Heart right ventricle (tissue), 16 donors: ENCODE measurements at regions not wholly inside any gene's neighbourhood (a gene's known extent, or its start where the extent isn't known, plus 50 kb on each side); places are given as distances from the start of the nearest gene placed in this dataset.

Experiments used
- ATAC-seq, 8 donors: fragments of 200-7000 bp; cut with Tn5 transposase; one replicate each; pipeline ENCODE4 v1.9.1; 2020; ENCODE audit warnings: mild to moderate bottlenecking in 8 of 8, moderate library complexity in 8 of 8, moderate number of reproducible peaks in 1 of 8
- DNase-seq, 2 donors: peaks; one replicate each; pipeline ENCODE4 v3.0.0-alpha.2; 2020
- H3K27ac ChIP-seq, 10 donors: fragments of 200-600 bp; sonication (generic) in 2 of 10; one replicate each; pipeline versions ENCODE4 v1.5.0 to v1.8.0; 2020 to 2022; ENCODE audit warnings: mild to moderate bottlenecking in 3 of 10
- H3K27me3 ChIP-seq, 7 donors: fragments of 200-600 bp; one replicate each; pipeline ENCODE4 v1.8.0; 2021 to 2022; ENCODE audit warnings: mild to moderate bottlenecking in 2 of 7
- H3K36me3 ChIP-seq, 9 donors: fragments of 200-600 bp; sonication (generic) in 1 of 9; one replicate each; pipeline versions ENCODE4 v1.5.0 to v1.8.0; 2020 to 2022; ENCODE audit warnings: mild to moderate bottlenecking in 2 of 9
- H3K4me1 ChIP-seq, 9 donors: fragments of 200-600 bp; sonication (generic) in 1 of 9; one replicate each; pipeline versions ENCODE4 v1.5.0 to v1.8.0; 2020 to 2022; ENCODE audit warnings: mild to moderate bottlenecking in 4 of 9
- H3K4me3 ChIP-seq, 10 donors: fragments of 200-600 bp; sonication (generic) in 2 of 10; one replicate each; pipeline versions ENCODE4 v1.5.0 to v1.8.0; 2020 to 2022; ENCODE audit warnings: mild to moderate bottlenecking in 7 of 10, moderate library complexity in 2 of 10
- H3K9me3 ChIP-seq, 11 donors: fragments of 200-600 bp in 10 of 11; sonication (generic) in 2 of 11; one replicate each; pipeline versions ENCODE4 v1.5.0 to v1.8.0; 2013 to 2022; ENCODE audit warnings: mild to moderate bottlenecking in 2 of 11, control low read depth in 1 of 11, moderate library complexity in 1 of 11
- CTCF ChIP-seq, 9 donors: fragments of 200-600 bp; sonication (generic) in 2 of 9; IDR thresholded peaks; one replicate each; pipeline versions ENCODE4 v1.5.0 to v1.8.0; 2021 to 2022; ENCODE audit warnings: antibody characterized with exemption in 9 of 9, mild to moderate bottlenecking in 5 of 9, moderate library complexity in 1 of 9
- WGBS, 2 donors: extraction: QIAGEN DNeasy Blood & Tissue Kit; methylation state at CpG; one replicate each; pipeline ENCODE4 v1.1.7; 2013; ENCODE audit warnings: inconsistent platforms in 1 of 2; 5-methylcytosine and 5-hydroxymethylcytosine counted together
- intact Hi-C, 10 donors: fragments of 100-400 bp; cut with DNase I; formaldehyde crosslinking; loops; one replicate each; pipeline versions ENCODE4 v1.11.1 to v1.14.2; 2022
- donor health status: Arrhythmogenic right ventricular cardiomyopathy.
- donor health status: ischemic (EF 13 %, LVEDD 7.1; RV severe dilation, severe dysfunction).
- donor health status: healthy with polysubstance abuse.
- donor health status: DM: no; HTN: yes; CAD: no.
- donor health status: DM: no; HTN: no; CAD: no.
- donor health status: ischemic (EF 25% LVEDD 6.9; RV normal size, moderate dysfunction).
- donor health status: ischemic (EF 25% LVEDD 5.7; RV mildly dilated, moderate dysfunction).
- donor health status: healthy.
- donor health status: DM: yes; HTN: yes; CAD: no.
- donor health status: Ischemic cardiomyopathy.
- donor health status: ischemic (EF 35%, LVEDD 5.7; RV mildly dilated, moderate dysfunction).
- donor health status: nonischemic (EF 11% LVEDD 7.7; RV severe dilation, severe dysfunction).
- donor health status: DM: yes; HTN: yes; CAD: no.
- donor health status: PGD.
- donor health status: ischemic (EF 29% LVEDD 5.4; RV normal size, mild dysfunction).
- donor health status: nonischemic (EF 23%, LVEDD 6.1; RV moderate dilation, normal function).

DNA sequence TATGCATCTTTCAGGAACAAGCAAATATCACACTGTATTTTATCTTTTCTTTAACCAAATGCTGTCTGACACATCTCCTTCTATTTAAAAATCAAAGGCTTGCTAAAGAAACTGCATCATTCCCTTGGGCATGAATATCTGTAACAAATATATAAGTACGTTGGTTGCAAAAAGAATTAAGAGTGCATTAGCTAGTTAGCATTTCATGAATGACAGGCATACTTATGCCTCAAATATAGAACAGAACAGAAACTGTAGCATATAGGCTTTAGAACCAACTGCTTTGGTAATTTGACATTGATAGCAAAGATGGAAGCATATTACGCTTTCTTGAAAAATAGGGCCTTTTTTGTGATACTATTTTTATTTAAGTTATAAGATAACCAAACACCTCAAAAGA is 761.2 kb downstream of the MAT2B start:
- intact Hi-C loops: no loop called here
- TF ChIP-seq CTCF (IDR thresholded peaks at IDR 0.05): no peak
- H3K27me3 ChIP-seq: no peaks in the 10 kb centered on the region
- no peak overlapping the region for H3K4me3 ChIP-seq
- H3K4me1 ChIP-seq: no peaks in the 10 kb centered on the region
- H3K9me3 ChIP-seq: peaks cover 0 to 14% (median 0%) of the 10 kb centered on the region in 11 donors
- WGBS, 2 donors: 79 to 86% methylated on average over 2 of the region's 2 CpGs
- no peak overlapping the region for H3K27ac ChIP-seq
- ATAC-seq (no peak), DNase-seq (no peak)
- no peaks in the 10 kb centered on the region for H3K36me3 ChIP-seq

GRCh38 chr5:164277720-164278119 is 772.3 kb downstream of the MAT2B start:
- Histone ChIP-seq H3K27me3 (no peaks in the 10 kb centered on the region), H3K36me3 (no peaks in the 10 kb centered on the region), H3K4me1 (no peaks in the 10 kb centered on the region), H3K9me3 (no peaks in the 10 kb centered on the region), H3K27ac (no peak overlapping the region), H3K4me3 (no peak overlapping the region)
- DNase-seq (no peak), ATAC-seq (no peak)
- WGBS, 2 donors: 56 to 73% methylated on average over 2 of the region's 2 CpGs
- no peak for TF ChIP-seq CTCF (IDR thresholded peaks at IDR 0.05)
- intact Hi-C loops: no loop called here

- WGBS, 2 donors: 66 to 67% methylated on average over 1 of the region's 1 CpG
- no peak for ATAC-seq
Observed at GRCh38 chr5:164289526-164289925, 784.1 kb downstream of the MAT2B start.

GRCh38 chr5:164296603-164297080 is 791.2 kb downstream of the MAT2B start:
- no peak for TF ChIP-seq CTCF (IDR thresholded peaks at IDR 0.05)
- DNase-seq: no peak
- intact Hi-C loops: no loop called here
- no peak overlapping the region for H3K27ac ChIP-seq
- 6 to 9% methylated on average over 14 of the region's 14 CpGs for WGBS, 2 donors
- no peaks in the 10 kb centered on the region for H3K4me1 ChIP-seq
- H3K36me3 ChIP-seq: no peaks in the 10 kb centered on the region
- no peaks in the 10 kb centered on the region for H3K27me3 ChIP-seq
- peaks cover 0 to 4% (median 0%) of the 10 kb centered on the region in 11 donors for H3K9me3 ChIP-seq
- peak overlapping the region in 1 of 10 donors; percentile 6 for H3K4me3 ChIP-seq
- ATAC-seq: no peak

More at GRCh38 chr5:164289526-164289925, 784.1 kb downstream of the MAT2B start:
- no peak overlapping the region for H3K27ac ChIP-seq
- no peaks in the 10 kb centered on the region for H3K27me3 ChIP-seq
- intact Hi-C loops: no loop called here
- H3K9me3 ChIP-seq: peaks cover 0 to 19% (median 5%) of the 10 kb centered on the region in 11 donors
- no peak for TF ChIP-seq CTCF (IDR thresholded peaks at IDR 0.05)
- H3K4me3 ChIP-seq: no peak overlapping the region
- no peaks in the 10 kb centered on the region for H3K36me3 ChIP-seq
- H3K4me1 ChIP-seq: no peaks in the 10 kb centered on the region
- no peak for DNase-seq
